SU-DHL-6 (cell line): ENCODE measurements at regions not wholly inside any gene's neighbourhood (a gene's known extent, or its start where the extent isn't known, plus 50 kb on each side); places are given as distances from the start of the nearest gene placed in this dataset.

Source experiments
- CTCF ChIP-seq: fragments of 200-600 bp; sonication (generic); IDR thresholded peaks from one replicate; pipeline ENCODE4 v1.5.1; 2017; ENCODE audit warnings: antibody characterized with exemption, mild to moderate bottlenecking, low read length, moderate library complexity; ENCODE audit not compliant: insufficient read depth, poor library complexity, severe bottlenecking
- EZH2phosphoT487 ChIP-seq: fragments of 200-600 bp; sonication (generic), shearing (Covaris generic); conservative IDR thresholded peaks from 2 replicates; pipeline ENCODE4 v1.6.1; 2018; ENCODE audit warnings: mild to moderate bottlenecking, antibody characterized with exemption, low read length, moderate library complexity, mixed read lengths

- peak; percentile 19 for TF ChIP-seq CTCF
- no peak for TF ChIP-seq EZH2phosphoT487
Observed at GRCh38 chr10:78937800-78938694, 130.7 kb upstream of the ZMIZ1 start.
